Tibial nerve (tissue), 4 donors: ENCODE measurements at regions not wholly inside any gene's neighbourhood (a gene's known extent, or its start where the extent isn't known, plus 50 kb on each side); places are given as distances from the start of the nearest gene placed in this dataset.
A peak's percentile ranks its signal among the peaks of the same experiment; 100 is the strongest.
"Not testable (repeated sequence)": the region's sequence is repeated elsewhere in the genome, so short reads cannot be mapped to it uniquely, and the experiment has no call there.

Experiments
- DNase-seq, 2 donors: peaks; one replicate each; pipeline ENCODE4 v3.0.0-alpha.2; 2019; ENCODE audit warnings: low spot score in 2 of 2
- H3K27ac ChIP-seq, 4 donors: fragments of 200-600 bp; sonication (generic) in 3 of 4; one replicate each; pipeline ENCODE4 v1.5.1; 2017 to 2019; ENCODE audit warnings: mild to moderate bottlenecking in 1 of 4
- H3K27me3 ChIP-seq, 2 donors: fragments of 200-600 bp; sonication (generic) in 1 of 2; one replicate each; pipeline versions ENCODE4 v1.5.1 to v1.6.0; 2017 to 2019
- H3K36me3 ChIP-seq, 3 donors: fragments of 200-600 bp; sonication (generic); one replicate each; pipeline ENCODE4 v1.5.1; 2018 to 2019
- H3K4me1 ChIP-seq, 4 donors: fragments of 200-600 bp; sonication (generic) in 3 of 4; one replicate each; pipeline ENCODE4 v1.5.1; 2017 to 2019
- H3K4me3 ChIP-seq, 4 donors: fragments of 200-600 bp; sonication (generic) in 3 of 4; one replicate each; pipeline ENCODE4 v1.5.1; 2017 to 2019; ENCODE audit warnings: mild to moderate bottlenecking in 1 of 4, moderate library complexity in 1 of 4
- H3K9me3 ChIP-seq, 4 donors: fragments of 200-600 bp; sonication (generic) in 3 of 4; one replicate each; pipeline ENCODE4 v1.5.1; 2017 to 2019
- EP300 ChIP-seq, 2 donors: sonication (generic); formaldehyde crosslinking; IDR thresholded peaks; one replicate each; pipeline ENCODE4 v1.6.1; 2017; ENCODE audit warnings: antibody characterized with exemption in 2 of 2, mild to moderate bottlenecking in 1 of 2
- POLR2A ChIP-seq, 2 donors: fragments of 450-650 bp; IDR thresholded peaks; one replicate each; pipeline ENCODE4 v1.6.1; 2017; ENCODE audit warnings: antibody characterized with exemption in 2 of 2, mild to moderate bottlenecking in 2 of 2, moderate library complexity in 2 of 2
- WGBS, 2 donors: methylation state at CpG; one replicate each; pipeline ENCODE4 v1.1.5; 2018; 5-methylcytosine and 5-hydroxymethylcytosine counted together
- TF ChIP-seq, protein P1 (sequence below), 5 experiments: fragments of 200-600 bp in 3 of 5; fragments of 450-650 bp in 2 of 5; sonication (generic) in 3 of 5; IDR thresholded peaks; one replicate each; pipeline ENCODE4 v1.5.1; 2016 to 2019; ENCODE audit warnings: antibody characterized with exemption in 5 of 5, mild to moderate bottlenecking in 3 of 5, moderate library complexity in 2 of 5

DNA sequence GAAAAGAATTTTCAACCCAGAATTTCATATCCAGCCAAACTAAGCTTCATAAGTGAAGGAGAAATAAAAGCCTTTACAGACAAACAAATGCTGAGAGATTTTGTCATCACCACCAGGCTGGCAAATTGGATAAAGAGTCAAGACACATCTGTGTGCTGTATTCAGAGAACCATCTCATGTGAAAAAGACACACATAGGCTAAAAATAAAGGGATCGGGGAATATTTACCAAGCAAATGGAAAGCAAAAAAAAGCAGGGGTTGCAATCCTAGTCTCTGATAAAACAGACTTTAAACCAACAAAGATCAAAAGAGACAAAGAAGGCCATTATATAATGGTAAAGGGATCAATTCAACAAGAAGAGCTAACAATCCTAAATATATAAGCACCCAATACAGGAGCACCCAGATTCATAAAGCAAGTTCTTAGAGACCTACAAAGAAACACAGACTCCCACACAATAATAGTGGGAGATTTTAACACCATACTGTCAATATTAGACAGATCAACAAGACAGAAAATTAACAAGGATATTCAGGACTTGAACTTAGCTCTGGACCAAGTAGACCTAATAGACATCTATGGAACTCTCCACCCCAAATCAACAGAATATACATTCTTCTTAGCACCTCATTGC is 55.9 kb upstream of the ACSM6 start:
- 58 to 60% methylated on average over 1 of the region's 1 CpG for WGBS, 2 donors
- H3K9me3 ChIP-seq: peaks cover 0 to 10% (median 0%) of the 10 kb centered on the region in 4 donors
- not testable (repeated sequence) for DNase-seq, H3K27me3 ChIP-seq, H3K4me1 ChIP-seq, H3K4me3 ChIP-seq, H3K27ac ChIP-seq, H3K36me3 ChIP-seq

DNA sequence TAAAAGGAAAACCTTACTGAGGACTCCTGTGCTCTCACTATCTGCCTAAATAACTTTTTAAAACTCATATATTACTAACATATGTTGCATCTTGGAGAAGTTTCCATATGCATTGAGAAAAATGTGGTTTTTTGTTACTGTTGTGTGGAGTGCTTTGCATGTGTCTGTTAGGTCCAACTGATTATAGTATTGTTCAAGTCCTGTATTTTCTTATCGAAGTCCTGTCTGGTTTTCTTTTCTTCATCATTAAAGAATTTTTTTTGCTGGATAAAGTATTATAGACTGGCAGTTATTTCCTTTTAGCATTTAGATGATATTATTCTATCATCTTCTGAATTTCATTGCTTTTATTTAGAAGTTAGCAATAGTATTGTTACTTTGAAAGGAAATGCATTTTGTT is 59.5 kb upstream of the ACSM6 start:
- Histone ChIP-seq H3K27ac (no peak overlapping the region), H3K4me1 (no peaks in the 10 kb centered on the region), H3K27me3 (no peaks in the 10 kb centered on the region), H3K4me3 (no peak overlapping the region), H3K9me3 (peaks cover 0 to 15% (median 0%) of the 10 kb centered on the region in 4 donors), H3K36me3 (no peaks in the 10 kb centered on the region)
- TF ChIP-seq POLR2A (IDR thresholded peaks at IDR 0.05) (no peak), EP300 (IDR thresholded peaks at IDR 0.05) (no peak)
- TF ChIP-seq, protein P1, sequence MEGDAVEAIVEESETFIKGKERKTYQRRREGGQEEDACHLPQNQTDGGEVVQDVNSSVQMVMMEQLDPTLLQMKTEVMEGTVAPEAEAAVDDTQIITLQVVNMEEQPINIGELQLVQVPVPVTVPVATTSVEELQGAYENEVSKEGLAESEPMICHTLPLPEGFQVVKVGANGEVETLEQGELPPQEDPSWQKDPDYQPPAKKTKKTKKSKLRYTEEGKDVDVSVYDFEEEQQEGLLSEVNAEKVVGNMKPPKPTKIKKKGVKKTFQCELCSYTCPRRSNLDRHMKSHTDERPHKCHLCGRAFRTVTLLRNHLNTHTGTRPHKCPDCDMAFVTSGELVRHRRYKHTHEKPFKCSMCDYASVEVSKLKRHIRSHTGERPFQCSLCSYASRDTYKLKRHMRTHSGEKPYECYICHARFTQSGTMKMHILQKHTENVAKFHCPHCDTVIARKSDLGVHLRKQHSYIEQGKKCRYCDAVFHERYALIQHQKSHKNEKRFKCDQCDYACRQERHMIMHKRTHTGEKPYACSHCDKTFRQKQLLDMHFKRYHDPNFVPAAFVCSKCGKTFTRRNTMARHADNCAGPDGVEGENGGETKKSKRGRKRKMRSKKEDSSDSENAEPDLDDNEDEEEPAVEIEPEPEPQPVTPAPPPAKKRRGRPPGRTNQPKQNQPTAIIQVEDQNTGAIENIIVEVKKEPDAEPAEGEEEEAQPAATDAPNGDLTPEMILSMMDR (IDR thresholded peaks at IDR 0.05): no peak
- 65 to 88% methylated on average over 1 of the region's 1 CpG for WGBS, 2 donors
- no peak for DNase-seq

DNA sequence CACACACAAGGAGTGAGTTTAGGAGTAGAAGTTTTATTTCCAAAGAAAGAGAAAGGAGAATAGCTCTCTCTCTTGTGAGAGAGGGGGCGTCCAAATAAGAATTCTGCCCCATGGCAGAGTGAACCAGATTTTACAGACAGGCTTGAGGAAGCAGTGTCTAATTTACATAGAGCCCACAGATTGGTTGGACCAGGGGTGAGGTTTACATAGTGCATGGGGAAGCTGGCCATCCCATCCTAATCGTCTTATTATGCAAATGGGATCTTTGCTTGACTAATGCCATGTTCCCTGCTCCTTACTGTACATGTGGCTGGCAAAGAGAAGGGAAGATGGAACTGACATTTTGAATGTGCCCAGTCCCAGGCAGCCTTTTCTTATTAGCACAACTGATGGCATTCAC is 60.0 kb upstream of the ACSM6 start:
- Histone ChIP-seq H3K36me3 (no peaks in the 10 kb centered on the region), H3K4me3 (no peak overlapping the region), H3K4me1 (no peaks in the 10 kb centered on the region), H3K27ac (no peak overlapping the region), H3K9me3 (peaks cover 0 to 15% (median 0%) of the 10 kb centered on the region in 4 donors), H3K27me3 (no peaks in the 10 kb centered on the region)
- 72% methylated on average over 2 of the region's 2 CpGs for WGBS, 2 donors
- no peak for DNase-seq
- TF ChIP-seq, protein P1 (IDR thresholded peaks at IDR 0.05): no peak
- TF ChIP-seq POLR2A (IDR thresholded peaks at IDR 0.05): no peak
- no peak for TF ChIP-seq EP300 (IDR thresholded peaks at IDR 0.05)

DNA sequence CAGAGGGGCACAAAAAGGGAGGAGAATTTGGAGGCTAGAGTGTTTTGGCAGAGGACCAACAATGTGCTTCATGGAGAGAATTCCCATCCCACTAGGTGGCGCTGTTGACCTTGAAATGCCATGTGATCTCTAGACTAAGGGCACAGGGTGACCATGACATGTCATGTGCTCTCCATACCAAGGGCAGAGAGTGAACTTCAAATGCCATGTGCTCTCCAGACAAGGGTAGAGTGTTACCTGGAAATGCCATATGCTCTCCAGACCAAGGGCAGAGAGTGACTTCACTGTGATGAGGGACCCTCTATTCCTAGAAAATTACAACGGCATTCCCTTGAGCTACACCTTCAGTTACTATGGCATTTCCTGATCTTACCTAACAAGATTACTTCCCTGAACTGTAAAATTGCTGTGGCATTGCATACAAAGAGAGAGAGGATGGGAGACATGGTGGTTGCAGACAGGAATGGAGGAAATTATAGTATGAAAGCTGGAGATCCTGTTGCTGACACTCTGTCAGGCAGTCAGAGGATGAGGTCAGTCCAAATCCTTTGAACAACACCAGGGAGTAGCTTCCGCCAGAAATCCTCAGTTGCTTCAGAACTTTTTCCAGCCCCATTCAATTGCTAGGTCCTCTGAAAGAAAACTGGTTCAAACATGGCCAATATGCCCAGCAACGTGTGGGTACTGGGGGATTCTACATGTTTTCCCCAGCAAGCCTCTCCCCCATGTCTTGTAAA is 60.9 kb upstream of the ACSM6 start:
- no peak overlapping the region for H3K4me3 ChIP-seq

DNA sequence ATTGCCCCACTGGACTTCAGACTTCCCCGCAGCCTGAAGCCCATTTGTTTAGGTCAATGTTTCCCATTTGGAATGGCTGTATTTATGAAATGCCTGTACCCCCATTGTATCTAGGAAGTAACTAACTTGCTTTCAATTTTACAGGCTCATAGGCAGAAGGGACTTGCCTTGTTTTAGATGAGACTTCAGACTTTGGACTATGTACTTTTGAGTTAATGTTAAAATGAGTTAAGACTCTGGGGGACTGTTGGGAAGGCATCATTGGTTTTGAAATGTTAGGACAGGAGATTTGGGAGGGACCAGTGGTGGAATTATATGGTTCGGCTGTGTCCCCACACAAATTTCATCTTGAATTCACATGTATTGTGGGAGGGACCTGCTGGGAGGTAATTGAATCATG is 61.1 kb upstream of the CYP2C8 start:
- not testable (repeated sequence) for H3K4me3 ChIP-seq, H3K4me1 ChIP-seq, H3K27me3 ChIP-seq, H3K36me3 ChIP-seq, H3K27ac ChIP-seq, DNase-seq
- 90 to 93% methylated on average over 2 of the region's 2 CpGs for WGBS, 2 donors
- H3K9me3 ChIP-seq: peaks cover 0 to 18% (median 0%) of the 10 kb centered on the region in 4 donors

More for the DNA sequence above, 60.9 kb upstream of the ACSM6 start:
- 59 to 69% methylated on average over 4 of the region's 4 CpGs for WGBS, 2 donors
- Histone ChIP-seq H3K4me1 (no peaks in the 10 kb centered on the region), H3K36me3 (no peaks in the 10 kb centered on the region), H3K27me3 (no peaks in the 10 kb centered on the region), H3K9me3 (peaks cover 0 to 18% (median 0%) of the 10 kb centered on the region in 4 donors), H3K27ac (no peak overlapping the region)
- TF ChIP-seq, protein P1 (IDR thresholded peaks at IDR 0.05): peak; percentile 28 to 52 (median 38)
- no peak for TF ChIP-seq POLR2A (IDR thresholded peaks at IDR 0.05)
- peak; percentile 35 to 75 for DNase-seq

DNA sequence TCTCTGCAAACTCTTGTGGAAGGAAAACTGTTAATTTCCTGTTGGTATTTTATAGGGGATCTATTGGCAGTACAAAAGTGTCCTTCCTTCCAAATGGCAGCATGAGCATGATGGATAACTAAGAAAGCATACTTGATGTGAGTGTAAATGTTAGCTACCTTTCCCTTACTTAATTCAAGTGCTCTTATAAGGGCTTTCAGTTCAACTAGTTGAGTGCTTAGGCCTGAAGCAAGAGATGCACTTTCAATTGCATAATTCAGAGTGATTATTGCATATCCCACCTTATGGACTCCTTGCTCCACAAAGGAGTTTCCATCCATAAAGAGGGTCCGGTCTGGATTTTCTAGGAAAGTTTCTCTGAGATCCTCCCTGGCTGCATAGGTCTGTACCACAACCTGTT is 56.3 kb upstream of the CYP2C8 start:
- Histone ChIP-seq H3K4me1 (no peaks in the 10 kb centered on the region), H3K9me3 (peaks cover 0 to 19% (median 0%) of the 10 kb centered on the region in 4 donors), H3K4me3 (no peak overlapping the region), H3K27ac (no peak overlapping the region), H3K36me3 (no peaks in the 10 kb centered on the region), H3K27me3 (no peaks in the 10 kb centered on the region)
- 100% methylated on average over 1 of the region's 1 CpG for WGBS, 2 donors
- TF ChIP-seq POLR2A (IDR thresholded peaks at IDR 0.05) (no peak), EP300 (IDR thresholded peaks at IDR 0.05) (no peak)
- TF ChIP-seq, protein P1 (IDR thresholded peaks at IDR 0.05): no peak
- no peak for DNase-seq
